Left kidney (tissue), 1 donor: ENCODE measurements at regions not wholly inside any gene's neighbourhood (a gene's known extent, or its start where the extent isn't known, plus 50 kb on each side); places are given as distances from the start of the nearest gene placed in this dataset.

Experiments used
- DNase-seq: peaks from one replicate; pipeline ENCODE4 v3.0.0-alpha.2; 2013

DNA sequence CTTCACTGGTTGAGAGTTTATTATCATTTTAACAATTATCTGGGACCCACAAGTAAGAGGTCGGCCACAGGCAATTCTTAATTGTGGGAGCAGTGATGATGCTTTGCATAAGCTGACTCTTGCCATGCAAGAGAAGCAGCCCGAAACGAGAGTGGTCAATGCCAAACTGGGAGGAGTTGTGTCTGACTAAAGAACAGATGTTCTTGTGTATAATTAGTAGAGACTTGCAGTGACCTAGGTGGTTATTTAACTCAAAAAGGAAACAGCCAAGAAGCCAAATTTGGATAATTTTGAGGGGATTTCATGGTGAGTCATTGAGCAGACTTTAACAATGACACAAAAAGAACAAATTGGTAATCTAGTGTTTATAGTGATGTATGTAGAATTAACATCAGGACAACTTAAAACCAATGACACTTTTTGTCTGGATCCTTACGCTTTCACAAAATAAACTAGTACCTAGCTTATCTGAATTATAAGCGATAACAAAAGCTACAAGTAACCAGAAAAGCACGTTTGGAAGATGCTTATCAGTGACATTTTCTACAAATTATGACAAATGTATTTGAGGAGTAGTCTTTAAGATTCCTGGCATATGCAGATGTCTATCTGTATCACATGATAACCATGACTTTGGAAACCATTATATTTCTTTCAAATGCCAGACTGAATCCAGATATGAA, 184.7 kb upstream of the DLGAP1 start:
- DNase-seq = no peak

DNA sequence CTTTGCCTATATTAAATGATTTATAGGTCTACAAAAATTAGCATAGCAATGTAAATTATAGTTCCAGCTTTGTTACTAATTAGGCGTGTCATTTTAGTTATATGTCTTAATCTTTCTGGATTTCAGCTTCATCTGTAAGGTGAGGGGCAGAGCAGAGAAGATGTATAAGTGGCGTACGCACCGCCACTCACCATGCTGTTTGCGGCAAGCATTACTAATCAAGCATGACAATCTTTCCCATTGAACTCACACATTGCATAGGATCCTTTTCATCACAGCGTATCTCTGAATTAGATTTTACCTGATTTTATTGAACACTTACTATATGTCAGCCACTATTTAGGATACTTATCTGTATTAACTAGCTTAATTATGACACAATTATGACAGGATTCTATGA, 183.6 kb upstream of the DLGAP1 start:
- no peak for DNase-seq

GRCh38 chr18:4637876-4638275, 182.8 kb upstream of the DLGAP1 start:
- no peak for DNase-seq

DNA sequence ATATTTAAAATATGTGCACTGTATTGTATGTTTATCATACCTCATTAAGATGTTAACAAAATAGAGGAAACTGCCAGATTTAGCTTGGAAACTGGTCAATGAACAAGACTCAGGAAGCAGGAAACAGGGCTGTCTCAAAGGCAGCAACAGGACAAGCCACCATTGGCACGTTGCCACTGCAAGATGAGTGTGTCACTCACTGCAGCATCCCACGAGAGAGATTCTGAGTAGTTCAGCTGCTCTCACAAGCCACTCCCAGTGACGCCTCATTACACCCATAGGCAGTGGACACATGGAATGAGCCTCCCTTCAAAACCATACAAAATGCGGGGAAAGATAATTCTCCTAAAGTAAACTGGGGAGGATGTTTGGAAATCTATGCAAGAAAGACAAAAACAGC, 181.9 kb upstream of the DLGAP1 start:
- DNase-seq = peak; percentile 32

- DNase-seq = no peak
Measured at GRCh38 chr18:4631239-4631638, 176.1 kb upstream of the DLGAP1 start.

DNA sequence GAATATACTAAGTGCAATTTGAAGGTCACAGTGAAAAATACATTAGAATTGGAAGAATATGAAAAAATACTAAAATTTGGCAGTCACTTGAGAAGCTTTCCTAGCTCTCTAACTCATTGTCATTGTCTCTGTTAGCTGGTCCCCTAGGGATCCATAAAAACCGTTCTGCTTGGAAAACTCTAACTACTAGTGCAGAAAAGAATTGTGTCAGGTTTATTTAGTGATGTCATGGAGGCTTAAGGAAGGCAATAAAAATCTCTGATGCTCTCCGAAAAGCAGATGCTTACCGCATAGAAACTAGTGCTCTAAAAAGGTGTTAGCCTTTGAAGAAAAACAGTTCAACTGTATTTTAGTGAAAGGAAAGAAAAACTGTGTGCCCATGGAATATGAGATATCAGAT, 150.1 kb upstream of the DLGAP1 start:
- peak; percentile 54 for DNase-seq

- no peak for DNase-seq
Measured at GRCh38 chr18:4603955-4604354, 148.8 kb upstream of the DLGAP1 start.

- DNase-seq = no peak
Measured at GRCh38 chr18:4599312-4599711, 144.2 kb upstream of the DLGAP1 start.

DNA sequence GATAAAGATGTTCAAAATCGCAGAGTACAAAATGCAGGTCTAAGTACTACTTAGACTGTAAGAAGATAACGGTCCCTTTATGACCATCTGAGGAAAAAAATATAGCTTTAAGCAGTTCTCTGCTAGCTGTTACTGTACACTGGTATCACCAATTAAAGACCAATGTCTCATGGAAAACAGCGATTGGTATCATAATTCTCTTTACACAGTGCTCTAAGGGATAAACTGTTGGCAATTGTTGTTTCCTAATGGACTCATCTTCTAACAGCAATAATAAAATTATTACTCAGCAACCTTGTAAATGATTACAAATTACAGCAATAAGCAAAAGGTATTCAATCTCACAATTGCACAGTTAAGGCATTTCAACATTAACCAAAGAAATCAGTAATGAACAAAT, 142.2 kb upstream of the DLGAP1 start:
- no peak for DNase-seq

DNA sequence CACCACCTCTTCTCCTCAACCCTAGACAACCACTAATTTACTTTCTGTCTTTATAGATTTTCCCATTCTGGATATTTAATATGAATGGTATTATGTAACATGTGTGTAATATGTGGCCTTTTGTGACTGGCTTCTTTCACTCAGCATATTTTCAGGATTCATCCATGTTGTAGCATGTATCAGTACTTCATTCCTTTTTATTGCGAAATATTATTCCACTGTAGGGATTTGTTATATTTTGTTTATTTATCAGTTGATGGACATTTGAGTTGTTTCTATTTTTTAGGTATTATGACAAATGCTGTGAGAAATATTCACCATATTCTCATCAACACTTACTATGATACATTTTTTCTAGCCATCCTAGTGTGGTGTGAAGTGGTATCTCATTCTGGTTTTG, 138.8 kb upstream of the DLGAP1 start:
- no peak for DNase-seq

DNA sequence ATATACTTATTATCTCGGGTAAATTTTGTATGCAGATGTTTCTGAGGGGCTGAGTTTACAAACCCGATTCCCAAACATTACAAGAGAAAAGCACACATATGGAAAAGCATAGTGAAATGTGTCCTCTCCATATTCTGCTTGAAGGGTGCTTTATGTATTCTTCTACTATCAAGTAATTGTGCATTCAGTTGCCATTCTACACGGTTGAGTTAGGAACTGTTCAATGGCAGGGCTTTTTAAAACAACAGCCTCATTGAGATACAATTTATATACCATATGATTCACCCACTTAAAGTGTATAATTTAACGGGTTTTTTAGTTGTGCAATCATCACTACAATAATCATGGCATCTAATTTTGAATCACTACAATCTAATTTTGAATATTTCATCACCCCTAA, 138.4 kb upstream of the DLGAP1 start:
- DNase-seq = no peak

DNA sequence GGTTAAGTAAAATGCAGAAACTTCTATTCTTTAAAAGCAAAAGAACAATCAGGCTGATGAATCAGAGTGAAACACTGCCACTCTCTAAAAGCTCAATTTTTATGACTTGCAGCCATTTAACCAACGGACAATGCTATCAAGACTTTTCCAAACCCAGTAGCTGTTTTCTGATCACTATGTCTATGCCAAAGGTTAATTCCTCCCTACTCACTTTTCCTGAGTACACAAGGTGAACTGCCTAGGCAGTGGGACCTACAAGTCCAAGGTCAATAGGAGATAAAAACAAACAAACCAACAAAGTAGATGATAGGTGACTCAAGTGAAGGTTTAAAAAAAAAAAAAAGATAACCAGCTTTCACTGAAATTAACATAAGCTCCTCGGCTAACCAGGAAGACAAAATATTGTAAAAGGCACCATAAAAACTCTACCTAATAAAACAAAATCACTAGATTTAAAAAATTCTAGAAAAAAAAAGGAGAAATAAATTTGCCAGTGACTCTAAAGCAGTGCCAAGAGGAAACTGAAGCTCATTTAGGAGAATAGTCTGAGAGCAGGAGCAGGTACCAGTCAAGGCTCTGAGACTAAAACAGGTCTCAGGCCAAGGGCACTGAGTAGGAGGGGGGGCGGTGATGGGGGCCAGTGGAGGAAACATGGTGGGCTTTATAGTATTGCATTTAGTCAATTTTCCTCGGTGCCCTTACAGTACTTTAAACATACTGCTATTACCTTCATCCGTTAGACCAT, 134.1 kb upstream of the DLGAP1 start:
- DNase-seq = no peak

DNA sequence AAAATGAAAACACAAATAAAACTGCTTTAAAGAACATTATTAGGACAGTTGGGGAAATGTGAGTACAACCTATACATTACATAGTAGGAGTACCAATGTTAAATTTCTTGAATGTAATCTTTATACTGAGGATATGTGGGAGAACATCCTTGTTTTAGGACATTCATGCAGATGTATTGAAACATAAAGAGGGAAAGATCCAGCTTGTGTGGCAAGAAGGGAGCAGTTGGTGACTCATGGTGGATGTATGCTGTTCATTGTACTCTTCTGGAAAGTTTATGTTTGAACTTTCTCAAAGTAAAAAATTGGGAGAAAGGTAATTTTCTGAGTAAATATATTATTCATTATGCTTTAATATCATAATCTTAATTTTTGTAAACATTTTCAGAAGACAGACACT, 132.1 kb upstream of the DLGAP1 start:
- no peak for DNase-seq

GRCh38 chr18:4586731-4587130, 131.6 kb upstream of the DLGAP1 start:
- no peak for DNase-seq

DNA sequence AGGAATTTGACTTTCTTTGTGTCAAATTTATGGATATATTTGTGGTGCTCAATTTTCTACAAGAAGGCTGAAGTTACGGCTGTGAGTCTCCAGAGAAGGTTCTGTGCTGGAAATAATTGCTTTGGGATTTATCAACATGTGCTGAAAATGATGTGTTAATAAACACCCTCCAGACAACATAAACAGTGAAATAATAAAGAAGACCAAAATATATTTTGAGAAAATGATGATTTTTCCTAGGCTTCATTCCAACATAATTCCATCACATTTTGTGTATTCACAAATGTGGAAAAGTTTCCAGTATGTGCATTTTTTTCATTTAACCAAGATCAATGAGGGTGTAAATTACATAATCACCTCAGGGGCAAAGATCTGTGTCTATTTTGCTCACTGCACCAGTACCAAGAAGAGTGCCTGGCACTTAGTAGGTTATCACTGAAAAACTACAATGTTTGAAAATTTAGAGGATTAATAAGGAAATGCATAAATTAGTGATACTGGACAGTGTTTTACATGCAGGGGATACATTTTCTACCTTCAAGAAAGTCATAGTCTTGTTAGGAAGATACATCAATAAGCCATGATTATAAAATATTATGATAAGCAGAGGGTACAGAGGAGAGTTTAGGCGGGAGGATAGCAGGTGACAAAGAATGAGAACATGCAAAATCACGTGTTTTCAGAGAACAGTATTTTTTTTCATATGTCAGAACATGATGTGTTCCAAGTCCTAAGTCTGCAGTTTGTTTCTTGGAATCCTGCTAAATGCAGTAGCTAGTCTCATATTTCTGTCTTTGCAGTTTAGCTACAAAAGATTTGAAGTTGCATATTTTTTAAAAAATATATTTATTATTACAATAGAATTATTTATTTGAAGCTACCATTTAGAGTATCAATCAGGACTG, 127.6 kb upstream of the DLGAP1 start:
- no peak for DNase-seq

DNA sequence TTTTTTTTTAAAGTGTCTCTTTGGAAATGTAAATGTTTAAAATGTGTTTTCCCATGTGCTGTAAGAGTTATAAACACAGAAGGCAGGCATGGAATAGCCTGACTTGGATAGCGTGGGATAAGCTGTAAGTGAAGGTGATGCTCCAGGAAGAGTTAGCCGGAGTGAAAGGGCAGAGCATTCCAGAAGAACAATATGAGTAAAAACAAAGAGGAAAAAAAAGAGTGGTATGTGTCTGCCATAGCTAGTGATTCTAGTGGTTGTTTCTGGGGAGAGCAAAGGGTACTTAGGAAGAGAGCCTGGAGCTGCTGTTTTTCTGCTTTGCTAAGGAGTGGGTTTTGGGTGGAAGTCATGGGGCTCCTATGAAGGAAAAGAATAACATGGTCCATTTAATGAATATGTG, 126.9 kb upstream of the DLGAP1 start:
- no peak for DNase-seq

GRCh38 chr18:4578449-4578848, 123.3 kb upstream of the DLGAP1 start:
- DNase-seq = no peak

GRCh38 chr18:4573735-4574134, 118.6 kb upstream of the DLGAP1 start:
- no peak for DNase-seq

DNA sequence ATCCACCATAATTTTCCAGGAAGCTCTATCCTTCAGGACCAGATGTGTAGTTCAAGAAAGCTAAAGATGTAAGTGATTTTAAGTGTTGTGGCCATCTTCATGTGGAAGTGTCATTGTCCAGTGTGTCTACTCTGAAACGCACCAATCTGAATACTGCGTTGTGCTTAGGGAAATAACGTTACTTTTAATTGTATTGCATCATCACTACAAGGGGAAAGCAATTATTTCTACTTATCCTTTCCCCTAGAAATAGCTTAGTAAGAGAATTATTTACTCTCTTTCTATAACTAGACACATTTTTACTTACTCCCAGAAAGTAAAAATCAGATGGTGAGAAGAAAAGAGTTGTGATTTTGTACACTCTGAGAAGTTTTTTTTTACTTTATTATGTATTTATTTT, 102.4 kb upstream of the DLGAP1 start:
- DNase-seq = no peak

GRCh38 chr18:4551001-4551360, 95.9 kb upstream of the DLGAP1 start:
- no peak for DNase-seq

- DNase-seq = no peak
Measured at GRCh38 chr18:4549164-4549872, 94.2 kb upstream of the DLGAP1 start.

DNA sequence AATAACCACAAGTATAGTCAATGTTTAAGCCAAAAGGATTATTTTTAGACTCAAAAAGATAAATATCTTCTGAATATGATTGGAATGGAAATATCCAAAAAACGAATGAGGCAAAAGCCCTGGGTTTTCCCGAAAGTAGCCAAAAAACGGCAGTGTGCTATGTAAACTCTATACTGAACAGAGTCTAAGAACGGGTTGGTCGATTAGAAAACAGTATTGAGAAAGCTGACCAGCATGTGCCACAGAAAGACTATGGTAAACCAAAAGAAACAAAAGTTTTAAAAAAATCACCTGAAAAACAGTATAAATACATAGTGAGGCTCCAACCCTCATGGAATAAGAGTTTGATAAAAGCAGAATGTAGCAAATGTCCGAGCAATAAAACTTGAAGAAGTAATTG, 92.0 kb upstream of the DLGAP1 start:
- DNase-seq = no peak
